AG08395 (cell line): ENCODE measurements at regions not wholly inside any gene's neighbourhood (a gene's known extent, or its start where the extent isn't known, plus 50 kb on each side); places are given as distances from the start of the nearest gene placed in this dataset.

Source experiments
- DNase-seq: peaks from one replicate; pipeline ENCODE4 v3.0.0; 2012; ENCODE audit warnings: mixed read lengths, low spot score

DNA sequence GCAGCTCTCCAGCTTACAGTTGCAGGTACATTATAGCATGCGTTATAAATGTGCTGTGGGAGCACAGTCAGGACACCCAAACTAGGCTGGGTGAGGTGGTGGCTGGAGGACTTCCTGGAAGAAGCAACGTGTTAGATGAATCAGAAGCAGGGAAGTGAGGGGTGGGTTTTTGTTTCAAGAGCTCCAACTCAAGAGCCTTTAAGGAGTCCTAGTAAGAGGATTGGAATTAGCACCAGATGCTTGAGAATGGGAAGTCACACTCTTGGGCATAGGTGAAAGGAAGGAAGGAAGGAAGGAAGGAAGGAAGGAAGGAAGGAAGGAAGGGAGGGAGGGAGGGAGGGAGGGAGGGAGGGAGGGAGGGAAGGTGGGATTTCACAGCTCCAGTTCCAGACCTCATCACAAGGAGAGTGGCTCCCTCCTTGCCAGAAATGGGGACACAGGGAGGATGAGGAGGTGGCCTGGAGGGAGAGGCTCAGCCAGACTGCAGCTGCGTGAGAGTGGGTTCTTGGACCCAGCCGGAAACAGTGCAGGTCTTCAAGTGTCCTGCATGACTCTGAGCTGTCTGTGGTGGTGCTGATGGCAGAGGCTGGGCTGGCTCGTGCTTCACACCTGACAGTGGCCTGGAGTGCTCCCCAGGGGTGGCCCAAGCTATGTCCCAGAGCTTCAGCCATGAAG is 115.7 kb upstream of the GSC start:
- DNase-seq, result no peak

DNA sequence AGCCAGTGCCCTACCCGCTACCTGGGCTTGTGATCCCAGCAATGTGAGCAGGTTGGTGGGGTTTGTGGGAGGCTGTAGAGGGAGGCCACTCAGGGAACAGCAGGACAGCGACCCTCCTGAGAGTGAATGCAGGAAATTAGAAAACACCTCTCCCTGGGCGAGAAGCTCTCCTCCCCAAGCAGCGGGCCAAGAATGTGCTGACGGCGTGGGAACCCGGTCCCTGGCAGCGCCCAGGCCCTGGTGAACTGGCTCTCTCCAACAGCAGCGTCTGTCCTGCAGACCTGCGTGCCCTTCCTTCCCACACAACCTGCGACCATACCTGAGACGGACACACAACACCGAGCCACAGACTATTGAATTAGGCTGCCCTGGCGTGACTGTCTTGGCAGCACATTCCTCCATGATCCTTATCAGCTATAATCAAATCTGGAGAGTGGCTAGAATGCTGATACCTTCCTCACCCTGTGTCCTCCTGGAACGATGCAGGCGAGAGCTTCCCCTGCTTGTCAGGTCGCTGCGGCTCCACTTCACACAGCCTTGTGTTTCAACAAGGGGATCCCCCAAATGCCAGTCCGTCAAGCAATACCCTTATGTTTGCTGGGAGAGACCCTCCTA is 114.8 kb upstream of the GSC start:
- DNase-seq, result no peak

- no peak for DNase-seq
Observed at GRCh38 chr14:94882401-94882800, 112.5 kb upstream of the GSC start.

DNA sequence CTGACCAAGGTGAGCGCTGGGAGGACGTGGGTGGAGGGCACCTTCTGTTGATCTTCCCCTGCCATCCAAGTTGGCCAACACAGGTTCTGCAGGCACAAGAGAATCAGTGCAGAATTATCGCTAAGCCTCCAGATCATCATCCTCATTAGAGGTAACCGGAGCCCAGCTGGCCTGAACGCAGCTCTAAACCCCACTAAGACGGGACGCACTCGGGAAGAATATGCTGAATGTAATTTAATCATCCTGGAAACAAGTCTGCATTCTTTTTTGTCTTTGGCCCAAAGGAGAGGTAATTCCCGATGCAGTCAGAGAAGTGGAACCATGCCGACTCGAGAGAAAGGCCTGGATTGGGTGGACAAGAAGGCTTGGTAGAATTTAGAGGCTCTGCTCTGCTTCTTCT is 111.0 kb upstream of the GSC start:
- DNase-seq, result no peak

- DNase-seq, result no peak
Observed at GRCh38 chr14:94880106-94880505, 110.2 kb upstream of the GSC start.

DNA sequence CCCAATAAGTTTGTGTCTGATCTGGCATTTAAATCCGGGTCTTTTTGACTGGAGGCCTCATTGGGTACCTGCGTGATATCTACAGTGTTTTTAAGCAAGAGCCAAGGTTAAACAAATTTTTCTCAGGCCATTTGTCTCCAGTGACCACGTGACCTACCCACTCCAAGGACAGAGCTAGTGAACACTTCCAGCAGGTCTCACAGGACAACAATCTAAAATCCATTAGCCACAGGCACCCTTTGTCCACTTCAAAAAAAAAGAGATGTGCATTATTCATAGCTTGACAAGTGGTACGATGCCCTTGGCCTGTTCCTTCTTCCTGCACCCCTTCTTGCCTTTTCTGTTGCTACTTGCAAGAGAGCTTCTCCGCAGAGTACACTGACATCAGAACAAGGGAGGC is 109.6 kb upstream of the GSC start:
- no peak for DNase-seq

GRCh38 chr14:94876306-94876705 is 106.4 kb upstream of the GSC start:
- DNase-seq, result no peak

DNA sequence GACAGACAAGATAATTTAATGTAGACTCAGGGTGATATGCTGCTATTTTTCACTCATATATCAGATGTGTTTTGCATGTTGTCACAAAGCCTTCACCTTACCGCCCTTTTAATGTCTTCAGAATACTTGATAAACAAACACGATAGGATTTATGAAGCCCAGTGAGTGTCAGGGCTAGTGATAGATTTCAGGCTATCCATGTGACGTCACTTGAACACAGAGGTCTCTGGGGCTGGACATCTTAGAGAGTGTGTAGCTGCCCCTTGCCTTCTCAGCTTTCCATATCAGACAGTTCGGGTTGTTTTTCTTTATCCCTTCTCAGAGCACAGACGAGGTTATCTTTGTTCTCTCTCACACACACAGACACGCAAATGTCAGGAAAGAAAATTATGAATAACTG is 105.3 kb upstream of the GSC start:
- no peak for DNase-seq

- no peak for DNase-seq
Observed at GRCh38 chr14:94868772-94869072, 98.8 kb upstream of the GSC start.

DNA sequence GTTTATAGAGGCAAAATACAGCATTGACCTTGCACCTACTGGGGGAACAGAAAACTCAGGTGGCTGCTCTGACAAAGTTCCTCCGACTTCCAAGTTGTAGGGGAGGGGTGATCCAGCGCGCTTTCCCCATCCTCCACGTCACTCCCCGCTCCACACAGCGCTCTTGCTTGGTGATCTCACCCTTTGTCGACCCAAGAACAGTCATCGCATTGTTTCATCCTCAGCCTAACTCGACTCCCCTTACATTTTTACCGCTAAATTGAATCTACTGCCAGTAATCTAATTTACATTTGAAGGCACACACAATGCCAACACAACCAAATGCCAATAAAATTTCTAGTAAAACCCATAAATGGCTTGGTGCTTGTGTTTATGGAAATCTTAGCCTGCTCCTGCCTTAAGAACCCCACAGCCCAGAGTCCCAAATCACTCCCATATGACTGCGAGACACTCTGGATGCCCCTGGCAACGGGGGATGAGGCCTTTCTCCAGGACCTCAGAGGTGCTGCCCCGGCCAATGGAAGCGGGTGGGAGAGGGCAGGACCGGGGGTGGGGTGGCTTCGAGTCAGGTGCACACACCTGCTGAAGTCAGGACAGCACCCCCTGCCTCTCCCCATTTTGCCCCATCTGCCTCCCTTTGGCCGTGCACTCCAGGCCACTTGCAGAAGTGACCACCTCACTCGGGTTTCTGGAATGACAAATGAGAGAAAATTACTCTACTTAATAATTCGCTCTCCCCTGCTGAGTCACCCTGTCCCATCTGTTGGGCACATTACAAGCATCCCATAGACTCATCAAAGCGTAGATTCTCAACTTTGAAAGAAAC is 98.2 kb upstream of the GSC start:
- DNase-seq, result peak; percentile 40

DNA sequence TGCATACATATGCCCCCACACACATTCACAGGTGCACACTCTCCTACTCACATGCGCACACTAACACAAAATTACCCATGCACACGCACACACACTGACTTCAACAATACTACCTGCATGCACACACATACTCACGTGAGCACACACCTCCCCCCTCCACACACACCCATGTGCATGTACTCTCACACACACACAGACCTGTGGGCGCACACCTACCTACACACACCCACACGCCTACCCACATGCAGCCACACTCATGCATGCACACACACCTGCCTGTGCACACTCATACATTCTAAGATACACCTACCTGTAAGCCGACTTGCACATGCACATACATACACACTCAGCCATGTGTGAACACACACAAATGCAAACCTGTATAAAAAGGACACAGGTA is 97.3 kb upstream of the GSC start:
- DNase-seq, result no peak

- DNase-seq, result peak; percentile 6
Observed at GRCh38 chr14:94864387-94865195, 94.7 kb upstream of the GSC start.

DNA sequence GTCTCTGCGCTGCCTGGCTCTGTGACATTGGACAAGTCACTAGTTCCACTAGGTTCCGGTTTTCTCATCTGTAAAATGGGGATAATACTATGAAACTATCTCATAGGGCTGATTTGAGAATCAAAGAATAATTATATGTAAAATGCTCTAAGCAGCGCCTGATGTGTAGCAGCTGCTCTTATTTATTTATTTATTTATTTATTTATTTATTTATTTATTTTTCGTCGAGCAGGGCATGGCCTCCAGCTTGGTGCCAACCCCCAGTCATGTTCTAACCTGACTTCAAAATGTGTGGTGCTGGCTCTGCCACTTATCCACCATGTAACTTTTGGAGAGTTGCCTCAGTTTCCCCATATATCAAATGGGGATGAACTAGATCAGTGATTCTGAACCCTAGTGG is 93.5 kb upstream of the GSC start:
- DNase-seq, result no peak

DNA sequence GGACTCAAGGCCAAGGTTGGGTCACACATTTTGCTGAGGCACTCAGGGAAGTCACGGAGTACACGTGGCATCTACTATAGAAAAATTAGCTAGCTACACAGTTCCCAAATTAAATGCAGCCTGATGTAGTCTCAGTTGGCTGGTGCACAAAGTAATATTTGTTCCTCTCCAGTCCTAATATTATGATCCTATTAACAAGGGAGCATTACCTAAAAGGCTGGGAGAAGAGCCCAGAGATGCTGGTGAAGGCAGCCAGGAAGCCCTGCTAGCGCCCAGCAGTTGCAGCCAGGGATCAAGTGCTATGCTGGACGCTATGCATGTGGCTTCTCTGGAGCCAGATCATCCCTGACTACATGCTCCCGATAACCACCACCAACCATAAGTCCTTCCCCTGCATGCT is 88.0 kb upstream of the GSC start:
- DNase-seq, result no peak

GRCh38 chr14:94853920-94854319 is 84.0 kb upstream of the GSC start:
- no peak for DNase-seq

DNA sequence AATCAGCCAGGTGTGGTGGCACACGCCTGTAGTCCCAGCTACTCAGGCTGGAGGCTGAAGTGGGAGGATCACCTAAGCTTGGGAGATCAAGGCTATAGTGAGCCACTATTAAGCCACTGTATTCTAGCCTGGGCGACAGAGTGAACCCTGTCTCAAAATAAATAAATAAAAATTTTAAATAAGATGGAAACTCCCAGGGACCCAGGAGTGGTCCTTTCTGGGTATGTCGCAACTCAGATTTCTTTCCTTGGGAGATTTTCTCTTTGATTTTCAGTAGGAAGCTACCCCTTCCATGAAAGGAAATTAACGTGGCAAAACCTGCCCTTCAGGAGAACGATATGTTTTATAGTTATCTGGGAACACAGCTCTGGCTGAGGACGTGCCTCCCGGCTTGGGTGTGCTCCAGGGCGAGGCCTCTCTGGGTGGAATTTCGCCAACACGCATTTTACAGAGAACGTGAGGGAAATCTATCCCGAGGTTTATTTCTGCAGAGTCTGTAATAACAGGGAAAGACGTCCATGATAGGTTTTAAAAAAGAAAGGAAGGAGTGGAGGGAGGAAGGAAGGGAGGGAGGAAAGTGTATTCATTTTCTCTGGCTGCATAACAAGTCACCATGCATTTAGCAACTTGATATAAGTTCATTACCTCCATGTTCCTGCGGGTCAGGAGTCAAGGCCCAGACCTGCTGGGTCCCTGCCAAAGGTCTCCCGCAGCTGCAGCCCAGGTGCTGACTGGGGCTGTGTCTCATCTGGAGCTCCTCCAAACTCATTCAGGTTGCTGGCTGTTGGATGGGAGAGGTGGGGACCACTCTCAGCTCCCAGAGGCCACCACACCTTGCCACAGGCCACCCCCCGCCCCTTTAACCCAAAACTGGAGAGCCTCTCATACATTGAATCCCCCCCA is 80.6 kb upstream of the GSC start:
- DNase-seq, result no peak

DNA sequence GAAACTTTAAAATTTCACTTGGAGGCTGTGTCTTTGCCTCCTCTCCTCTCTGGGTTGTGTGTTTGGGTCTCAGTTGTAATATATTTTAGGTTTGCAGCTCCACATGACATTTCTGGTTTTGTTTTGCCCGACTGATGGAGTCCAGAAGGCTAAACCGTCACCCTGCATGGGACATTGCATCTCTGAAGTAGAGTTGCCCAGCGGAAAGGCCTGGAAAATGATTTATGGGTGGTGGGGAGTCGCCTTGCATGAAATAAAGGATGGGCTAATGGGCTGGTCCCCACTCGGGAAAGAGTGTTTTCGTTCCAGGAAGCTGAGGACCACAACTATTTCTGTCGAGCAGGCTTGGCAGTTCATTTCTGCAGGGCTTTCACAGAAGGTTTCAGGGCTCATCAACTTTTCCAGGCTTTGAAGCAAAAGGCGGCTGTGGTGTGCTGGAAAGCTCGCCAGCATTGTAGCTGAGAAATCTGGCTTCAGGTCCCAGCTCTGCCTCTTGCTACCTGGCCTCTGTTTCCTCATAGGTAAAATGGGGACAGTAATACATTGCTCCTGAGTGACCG is 74.8 kb upstream of the GSC start:
- DNase-seq, result no peak

DNA sequence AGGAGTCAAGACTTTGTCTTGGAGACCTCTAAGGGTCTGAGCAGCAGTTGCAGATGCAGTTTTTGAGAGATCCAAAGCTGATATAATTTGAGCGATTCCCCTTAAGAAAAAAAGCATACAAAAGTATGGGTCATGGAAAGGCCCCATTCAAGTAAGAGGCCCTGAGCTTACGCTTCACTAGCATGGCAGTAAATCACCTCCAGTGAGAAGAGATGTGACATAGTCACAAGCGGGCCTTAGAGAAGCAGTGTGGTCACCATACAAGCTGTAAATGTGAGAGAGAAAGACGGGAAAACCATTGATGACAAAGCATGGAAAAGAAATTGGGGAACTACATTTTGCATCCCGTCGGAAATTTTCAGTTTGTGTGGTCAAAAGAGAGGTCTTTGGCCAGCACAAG is 70.6 kb upstream of the GSC start:
- DNase-seq, result no peak

GRCh38 chr14:94839348-94839747 is 69.4 kb upstream of the GSC start:
- no peak for DNase-seq

DNA sequence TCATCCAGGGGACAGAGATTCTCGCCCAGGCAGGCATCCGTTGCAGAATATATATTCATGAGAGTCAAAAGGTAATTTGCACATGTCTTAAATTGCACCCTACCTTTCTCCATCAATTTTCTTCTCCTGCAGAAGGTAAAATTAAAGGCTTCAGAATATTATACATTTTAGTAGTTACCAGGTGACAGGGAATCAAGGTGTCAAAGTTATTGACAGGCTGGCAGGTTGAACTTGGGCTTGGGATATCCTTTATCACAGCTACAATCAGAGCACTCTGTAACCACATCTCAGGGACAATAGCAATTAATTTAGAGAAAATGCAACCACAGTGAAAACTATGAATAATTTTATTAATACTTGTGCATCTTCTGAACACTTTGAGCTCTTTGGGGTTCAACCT is 66.9 kb upstream of the GSC start:
- DNase-seq, result no peak

DNA sequence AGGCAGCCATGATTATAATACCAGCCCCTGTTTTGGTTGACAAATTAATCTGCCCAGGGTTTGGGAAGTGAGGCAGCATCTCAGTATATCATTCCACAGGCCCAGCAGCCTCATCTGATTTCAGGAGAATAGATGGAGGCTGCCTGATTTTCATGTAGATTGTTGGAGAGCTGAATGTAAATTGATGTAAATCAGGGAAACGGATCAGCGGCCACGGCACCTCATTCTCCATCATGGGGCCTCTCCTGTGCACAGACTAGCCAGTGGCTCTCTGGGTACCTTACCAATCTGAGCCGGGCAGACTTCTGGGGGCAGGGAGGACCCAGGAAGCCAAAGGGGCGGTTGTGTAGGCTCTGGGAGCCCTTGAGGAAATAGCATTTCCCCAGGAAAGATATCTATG is 63.7 kb upstream of the GSC start:
- DNase-seq, result no peak
